ENCODE measurements at regions not wholly inside any gene's neighbourhood (a gene's known extent, or its start where the extent isn't known, plus 50 kb on each side); places are given as distances from the start of the nearest gene placed in this dataset.

GRCh38 chr9:107704774-107705173 lies 215.2 kb upstream of the KLF4 start:
- WGBS, 2 donors, result 83 to 95% methylated on average over 1 of the region's 1 CpG

GRCh38 chr9:107703651-107704050 lies 214.1 kb upstream of the KLF4 start:
- no peak overlapping the region for H3K27ac ChIP-seq (ENCODE audit: low read depth in 1 of 2, low read length in 2 of 2)
- ATAC-seq (ENCODE audit: low FRiP score), result no peak
- H3K9me3 ChIP-seq (ENCODE audit: control insufficient read depth, low read length), result no peaks in the 10 kb centered on the region
- no peak for DNase-seq
- H3K4me1 ChIP-seq (ENCODE audit: control insufficient read depth in 1 of 2, insufficient read depth in 2 of 2, low read length in 2 of 2), result no peaks in the 10 kb centered on the region
- intact Hi-C loops (cut with DNase I), result no loop called here
- no peaks in the 10 kb centered on the region for H3K27me3 ChIP-seq (ENCODE audit: control insufficient read depth in 1 of 2, insufficient read depth in 2 of 2, low read length in 1 of 2)
- no peak overlapping the region for H3K4me3 ChIP-seq (ENCODE audit: low read length in 2 of 2)
- no peaks in the 10 kb centered on the region for H3K36me3 ChIP-seq (ENCODE audit: control insufficient read depth in 1 of 2, insufficient read depth in 2 of 2, low read length in 1 of 2)

More at GRCh38 chr9:107704774-107705173, 215.2 kb upstream of the KLF4 start:
- intact Hi-C loops (cut with DNase I), result no loop called here
- H3K4me3 ChIP-seq (ENCODE audit: low read length in 2 of 2), result no peak overlapping the region
- ATAC-seq (ENCODE audit: low FRiP score) (no peak), DNase-seq (no peak)
- H3K4me1 ChIP-seq (ENCODE audit: control insufficient read depth in 1 of 2, insufficient read depth in 2 of 2, low read length in 2 of 2), result no peaks in the 10 kb centered on the region
- no peak overlapping the region for H3K27ac ChIP-seq (ENCODE audit: low read depth in 1 of 2, low read length in 2 of 2)
- no peaks in the 10 kb centered on the region for H3K27me3 ChIP-seq (ENCODE audit: control insufficient read depth in 1 of 2, insufficient read depth in 2 of 2, low read length in 1 of 2)
- H3K36me3 ChIP-seq (ENCODE audit: control insufficient read depth in 1 of 2, insufficient read depth in 2 of 2, low read length in 1 of 2), result no peaks in the 10 kb centered on the region
- H3K9me3 ChIP-seq (ENCODE audit: control insufficient read depth, low read length), result no peaks in the 10 kb centered on the region

- H3K4me3 ChIP-seq (ENCODE audit: low read length in 2 of 2), result no peak overlapping the region
- no peak for ATAC-seq (ENCODE audit: low FRiP score)
- WGBS, 2 donors, result 66 to 78% methylated on average over 5 of the region's 5 CpGs
Observed at GRCh38 chr9:107700847-107701246, 211.3 kb upstream of the KLF4 start.

GRCh38 chr9:107699231-107699630 lies 209.7 kb upstream of the KLF4 start:
- Histone ChIP-seq H3K27ac (ENCODE audit: low read depth in 1 of 2, low read length in 2 of 2) (no peak overlapping the region), H3K4me3 (ENCODE audit: low read length in 2 of 2) (no peak overlapping the region), H3K27me3 (ENCODE audit: control insufficient read depth in 1 of 2, insufficient read depth in 2 of 2, low read length in 1 of 2) (peaks cover 0 to 1% of the 10 kb centered on the region in 2 donors), H3K36me3 (ENCODE audit: control insufficient read depth in 1 of 2, insufficient read depth in 2 of 2, low read length in 1 of 2) (no peaks in the 10 kb centered on the region), H3K4me1 (ENCODE audit: control insufficient read depth in 1 of 2, insufficient read depth in 2 of 2, low read length in 2 of 2) (no peaks in the 10 kb centered on the region), H3K9me3 (ENCODE audit: control insufficient read depth, low read length) (no peaks in the 10 kb centered on the region)
- WGBS, 2 donors, result 71 to 74% methylated on average over 6 of the region's 6 CpGs
- ATAC-seq (ENCODE audit: low FRiP score) (no peak), DNase-seq (no peak)
- intact Hi-C loops (cut with DNase I), result no loop called here

More at GRCh38 chr9:107700847-107701246, 211.3 kb upstream of the KLF4 start:
- no peak for DNase-seq
- no peaks in the 10 kb centered on the region for H3K9me3 ChIP-seq (ENCODE audit: control insufficient read depth, low read length)
- no peaks in the 10 kb centered on the region for H3K4me1 ChIP-seq (ENCODE audit: control insufficient read depth in 1 of 2, insufficient read depth in 2 of 2, low read length in 2 of 2)
- intact Hi-C loops (cut with DNase I), result no loop called here
- H3K27ac ChIP-seq (ENCODE audit: low read depth in 1 of 2, low read length in 2 of 2), result no peak overlapping the region
- no peaks in the 10 kb centered on the region for H3K36me3 ChIP-seq (ENCODE audit: control insufficient read depth in 1 of 2, insufficient read depth in 2 of 2, low read length in 1 of 2)
- H3K27me3 ChIP-seq (ENCODE audit: control insufficient read depth in 1 of 2, insufficient read depth in 2 of 2, low read length in 1 of 2), result no peaks in the 10 kb centered on the region

- Histone ChIP-seq H3K36me3 (ENCODE audit: control insufficient read depth in 1 of 2, insufficient read depth in 2 of 2, low read length in 1 of 2) (no peaks in the 10 kb centered on the region), H3K4me3 (ENCODE audit: low read length in 2 of 2) (no peak overlapping the region), H3K27me3 (ENCODE audit: control insufficient read depth in 1 of 2, insufficient read depth in 2 of 2, low read length in 1 of 2) (peaks cover 0 to 1% of the 10 kb centered on the region in 2 donors), H3K4me1 (ENCODE audit: control insufficient read depth in 1 of 2, insufficient read depth in 2 of 2, low read length in 2 of 2) (no peaks in the 10 kb centered on the region), H3K9me3 (ENCODE audit: control insufficient read depth, low read length) (no peaks in the 10 kb centered on the region), H3K27ac (ENCODE audit: low read depth in 1 of 2, low read length in 2 of 2) (no peak overlapping the region)
- ATAC-seq (ENCODE audit: low FRiP score) (no peak), DNase-seq (no peak)
- intact Hi-C loops (cut with DNase I), result no loop called here
- 60 to 69% methylated on average over 4 of the region's 4 CpGs for WGBS, 2 donors
Observed at GRCh38 chr9:107698779-107699178, 209.2 kb upstream of the KLF4 start.

GRCh38 chr9:107696302-107696701 lies 206.7 kb upstream of the KLF4 start:
- no peak overlapping the region for H3K4me3 ChIP-seq (ENCODE audit: low read length in 2 of 2)
- DNase-seq (no peak), ATAC-seq (ENCODE audit: low FRiP score) (no peak)
- 97 to 98% methylated on average over 5 of the region's 5 CpGs for WGBS, 2 donors
- H3K4me1 ChIP-seq (ENCODE audit: control insufficient read depth in 1 of 2, insufficient read depth in 2 of 2, low read length in 2 of 2), result no peaks in the 10 kb centered on the region
- intact Hi-C loops (cut with DNase I), result no loop called here
- H3K36me3 ChIP-seq (ENCODE audit: control insufficient read depth in 1 of 2, insufficient read depth in 2 of 2, low read length in 1 of 2), result no peaks in the 10 kb centered on the region
- H3K9me3 ChIP-seq (ENCODE audit: control insufficient read depth, low read length), result no peaks in the 10 kb centered on the region
- no peak overlapping the region for H3K27ac ChIP-seq (ENCODE audit: low read depth in 1 of 2, low read length in 2 of 2)
- H3K27me3 ChIP-seq (ENCODE audit: control insufficient read depth in 1 of 2, insufficient read depth in 2 of 2, low read length in 1 of 2), result peaks cover 0 to 1% of the 10 kb centered on the region in 2 donors

- intact Hi-C loops (cut with DNase I), result no loop called here
- Histone ChIP-seq H3K27ac (ENCODE audit: low read depth in 1 of 2, low read length in 2 of 2) (no peak overlapping the region), H3K27me3 (ENCODE audit: control insufficient read depth in 1 of 2, insufficient read depth in 2 of 2, low read length in 1 of 2) (peaks cover 0 to 1% of the 10 kb centered on the region in 2 donors), H3K4me3 (ENCODE audit: low read length in 2 of 2) (no peak overlapping the region), H3K9me3 (ENCODE audit: control insufficient read depth, low read length) (no peaks in the 10 kb centered on the region), H3K4me1 (ENCODE audit: control insufficient read depth in 1 of 2, insufficient read depth in 2 of 2, low read length in 2 of 2) (no peaks in the 10 kb centered on the region), H3K36me3 (ENCODE audit: control insufficient read depth in 1 of 2, insufficient read depth in 2 of 2, low read length in 1 of 2) (no peaks in the 10 kb centered on the region)
- DNase-seq, result no peak
- ATAC-seq (ENCODE audit: low FRiP score), result no peak
- 93 to 94% methylated on average over 1 of the region's 1 CpG for WGBS, 2 donors
Observed at GRCh38 chr9:107694390-107694789, 204.8 kb upstream of the KLF4 start.

- DNase-seq (no peak), ATAC-seq (ENCODE audit: low FRiP score) (no peak)
- 50 to 56% methylated on average over 7 of the region's 7 CpGs for WGBS, 2 donors
- H3K27me3 ChIP-seq (ENCODE audit: control insufficient read depth in 1 of 2, insufficient read depth in 2 of 2, low read length in 1 of 2), result peaks cover 0 to 1% of the 10 kb centered on the region in 2 donors
- H3K4me3 ChIP-seq (ENCODE audit: low read length in 2 of 2), result no peak overlapping the region
- H3K27ac ChIP-seq (ENCODE audit: low read depth in 1 of 2, low read length in 2 of 2), result no peak overlapping the region
- intact Hi-C loops (cut with DNase I), result no loop called here
- no peaks in the 10 kb centered on the region for H3K4me1 ChIP-seq (ENCODE audit: control insufficient read depth in 1 of 2, insufficient read depth in 2 of 2, low read length in 2 of 2)
- H3K36me3 ChIP-seq (ENCODE audit: control insufficient read depth in 1 of 2, insufficient read depth in 2 of 2, low read length in 1 of 2), result no peaks in the 10 kb centered on the region
- no peaks in the 10 kb centered on the region for H3K9me3 ChIP-seq (ENCODE audit: control insufficient read depth, low read length)
Observed at GRCh38 chr9:107693625-107694326, 204.2 kb upstream of the KLF4 start.

GRCh38 chr9:107691664-107692063 lies 202.1 kb upstream of the KLF4 start:
- H3K27ac ChIP-seq (ENCODE audit: low read depth in 1 of 2, low read length in 2 of 2), result no peak overlapping the region
- H3K36me3 ChIP-seq (ENCODE audit: control insufficient read depth in 1 of 2, insufficient read depth in 2 of 2, low read length in 1 of 2), result no peaks in the 10 kb centered on the region
- DNase-seq, result no peak
- no peak for ATAC-seq (ENCODE audit: low FRiP score)
- no peaks in the 10 kb centered on the region for H3K9me3 ChIP-seq (ENCODE audit: control insufficient read depth, low read length)
- H3K4me1 ChIP-seq (ENCODE audit: control insufficient read depth in 1 of 2, insufficient read depth in 2 of 2, low read length in 2 of 2), result no peaks in the 10 kb centered on the region
- no peak overlapping the region for H3K4me3 ChIP-seq (ENCODE audit: low read length in 2 of 2)
- 73 to 78% methylated on average over 2 of the region's 2 CpGs for WGBS, 2 donors
- intact Hi-C loops (cut with DNase I), result no loop called here
- peaks cover 0 to 1% of the 10 kb centered on the region in 2 donors for H3K27me3 ChIP-seq (ENCODE audit: control insufficient read depth in 1 of 2, insufficient read depth in 2 of 2, low read length in 1 of 2)
